Lung (tissue), 11 donors: ENCODE measurements at regions not wholly inside any gene's neighbourhood (a gene's known extent, or its start where the extent isn't known, plus 50 kb on each side); places are given as distances from the start of the nearest gene placed in this dataset.

Experiments
- ATAC-seq: fragments of 200-7000 bp; cut with Tn5 transposase; one replicate; pipeline ENCODE4 v1.9.1; 2020; ENCODE audit warnings: moderate number of reproducible peaks; ENCODE audit not compliant: insufficient read depth, low FRiP score
- DNase-seq, 3 donors: peaks; one replicate each; pipeline ENCODE4 v3.0.0-alpha.2; 2013 to 2017
- H3K27ac ChIP-seq, 2 donors: one replicate each; pipeline ENCODE4 v1.5.1; 2013; ENCODE audit warnings: mild to moderate bottlenecking in 2 of 2, moderate library complexity in 2 of 2, control low read depth in 1 of 2, inconsistent platforms in 1 of 2, low read depth in 1 of 2, low read length in 1 of 2
- H3K27me3 ChIP-seq, 3 donors: one replicate each; pipeline ENCODE4 v1.5.1; 2013; ENCODE audit warnings: low read length in 2 of 3; ENCODE audit not compliant: control insufficient read depth in 3 of 3, insufficient read depth in 3 of 3
- H3K36me3 ChIP-seq, 4 donors: one replicate each; pipeline ENCODE4 v1.5.1; 2013; ENCODE audit warnings: low read length in 4 of 4, mild to moderate bottlenecking in 1 of 4, moderate library complexity in 1 of 4; ENCODE audit not compliant: control insufficient read depth in 4 of 4, insufficient read depth in 4 of 4
- H3K4me1 ChIP-seq, 5 donors: one replicate each; pipeline ENCODE4 v1.5.1; 2013; ENCODE audit warnings: low read length in 5 of 5, mild to moderate bottlenecking in 2 of 5, moderate library complexity in 1 of 5; ENCODE audit not compliant: control insufficient read depth in 5 of 5, insufficient read depth in 5 of 5
- H3K4me3 ChIP-seq: one replicate; pipeline ENCODE4 v1.5.1; 2013; ENCODE audit warnings: mild to moderate bottlenecking, control low read depth, moderate library complexity
- H3K9ac ChIP-seq, 2 donors: one replicate each; pipeline ENCODE4 v1.5.1; 2013; ENCODE audit warnings: low read length in 2 of 2, control low read depth in 1 of 2; ENCODE audit not compliant: insufficient read depth in 1 of 2
- H3K9me3 ChIP-seq, 4 donors: one replicate each; pipeline ENCODE4 v1.5.1; 2013; ENCODE audit warnings: low read length in 3 of 4, mild to moderate bottlenecking in 1 of 4, moderate library complexity in 1 of 4; ENCODE audit not compliant: control insufficient read depth in 4 of 4, insufficient read depth in 3 of 4
- WGBS, 2 donors: extraction: QIAGEN DNeasy Blood & Tissue Kit; methylation state at CpG; one replicate each; pipeline ENCODE4 v1.1.7; 2013; 5-methylcytosine and 5-hydroxymethylcytosine counted together
- TF ChIP-seq, protein P1 (sequence below): IDR thresholded peaks from 2 replicates; pipeline ENCODE4 v1.5.1; 2012; ENCODE audit warnings: mild to moderate bottlenecking; ENCODE audit errors: control extremely low read depth, extremely low read depth
- donor health status: control.
- donor health status: control.
- donor health status: Bipolar disorder and iron deficiency.
- donor health status: healthy.
- donor health status: DM: yes; HTN: yes; CAD: no.

DNA sequence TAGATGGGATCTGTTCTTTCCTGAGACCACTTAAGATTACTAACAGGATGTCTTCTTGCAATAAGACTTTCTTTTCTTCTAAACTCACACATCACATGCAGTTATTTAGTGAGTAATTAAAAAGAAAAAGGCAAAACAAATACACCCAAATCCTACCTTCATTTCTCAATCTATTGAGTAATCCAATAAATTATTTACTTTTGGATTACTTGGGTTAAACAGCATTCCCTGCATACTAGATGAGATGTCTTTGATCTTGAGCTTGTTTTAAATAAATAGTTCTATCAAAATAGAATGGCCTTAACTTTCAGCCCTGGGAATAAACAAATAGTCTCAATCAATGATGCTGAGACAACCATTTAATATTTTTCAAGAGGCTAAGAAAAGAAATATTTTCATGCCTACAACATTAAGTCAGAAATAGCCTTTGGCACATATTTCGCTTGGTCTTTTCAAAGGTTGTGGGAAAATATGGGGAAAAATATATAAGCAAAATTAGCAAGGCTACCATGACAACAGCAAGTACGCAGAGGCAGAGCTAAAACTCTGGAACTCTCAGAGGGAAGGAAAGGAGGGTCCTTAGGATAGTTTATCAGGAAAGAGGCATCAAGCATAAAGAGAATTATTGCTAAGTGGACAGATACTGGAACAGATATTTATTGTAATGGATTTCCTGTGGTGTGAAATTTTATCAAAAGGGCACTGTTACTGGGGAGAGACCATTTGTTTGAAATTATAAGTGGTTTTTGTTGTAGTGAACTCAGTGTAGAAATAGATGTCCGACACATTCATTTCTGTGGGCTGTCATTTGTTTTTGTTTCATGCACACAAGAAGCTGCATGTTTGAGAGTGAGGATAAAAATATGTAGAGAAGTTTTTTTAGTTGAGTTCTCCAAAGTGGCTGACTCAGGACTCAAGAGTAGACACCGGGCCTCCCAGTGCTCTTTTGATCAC is 70.2 kb upstream of the CDH6 start:
- Histone ChIP-seq H3K36me3 (no peaks in the 10 kb centered on the region), H3K9ac (no peak overlapping the region), H3K27me3 (no peaks in the 10 kb centered on the region), H3K4me3 (no peak overlapping the region), H3K4me1 (peaks cover 0 to 6% (median 0%) of the 10 kb centered on the region in 5 donors), H3K9me3 (peaks cover 0 to 4% (median 0%) of the 10 kb centered on the region in 4 donors), H3K27ac (no peak overlapping the region)
- DNase-seq, result peak in 2 of 3 donors; percentile 25 to 46
- no peak for ATAC-seq
- TF ChIP-seq, protein P1, sequence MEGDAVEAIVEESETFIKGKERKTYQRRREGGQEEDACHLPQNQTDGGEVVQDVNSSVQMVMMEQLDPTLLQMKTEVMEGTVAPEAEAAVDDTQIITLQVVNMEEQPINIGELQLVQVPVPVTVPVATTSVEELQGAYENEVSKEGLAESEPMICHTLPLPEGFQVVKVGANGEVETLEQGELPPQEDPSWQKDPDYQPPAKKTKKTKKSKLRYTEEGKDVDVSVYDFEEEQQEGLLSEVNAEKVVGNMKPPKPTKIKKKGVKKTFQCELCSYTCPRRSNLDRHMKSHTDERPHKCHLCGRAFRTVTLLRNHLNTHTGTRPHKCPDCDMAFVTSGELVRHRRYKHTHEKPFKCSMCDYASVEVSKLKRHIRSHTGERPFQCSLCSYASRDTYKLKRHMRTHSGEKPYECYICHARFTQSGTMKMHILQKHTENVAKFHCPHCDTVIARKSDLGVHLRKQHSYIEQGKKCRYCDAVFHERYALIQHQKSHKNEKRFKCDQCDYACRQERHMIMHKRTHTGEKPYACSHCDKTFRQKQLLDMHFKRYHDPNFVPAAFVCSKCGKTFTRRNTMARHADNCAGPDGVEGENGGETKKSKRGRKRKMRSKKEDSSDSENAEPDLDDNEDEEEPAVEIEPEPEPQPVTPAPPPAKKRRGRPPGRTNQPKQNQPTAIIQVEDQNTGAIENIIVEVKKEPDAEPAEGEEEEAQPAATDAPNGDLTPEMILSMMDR, result no peak
- WGBS, 2 donors, result 52 to 70% methylated on average over 4 of the region's 4 CpGs

DNA sequence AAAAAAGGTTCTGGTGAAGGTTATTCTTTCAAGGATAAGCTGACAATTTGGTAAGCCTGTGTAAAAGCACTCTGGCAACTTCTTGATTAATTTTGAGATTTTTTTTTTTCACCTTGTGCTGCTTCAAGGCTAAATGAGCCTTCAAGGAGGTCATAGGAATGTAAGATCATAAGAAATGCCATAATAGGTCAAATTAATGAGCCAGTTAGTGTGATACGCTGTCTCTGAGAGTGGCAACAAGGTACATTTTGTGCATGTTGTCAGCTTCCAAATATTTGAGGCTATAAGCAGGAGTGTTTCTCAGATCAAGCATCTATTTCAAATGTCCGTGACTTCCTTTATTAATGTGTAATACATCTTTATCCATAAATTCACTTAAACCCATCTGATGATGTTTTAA is 72.3 kb upstream of the CDH6 start:
- peaks cover 0 to 6% (median 0%) of the 10 kb centered on the region in 5 donors for H3K4me1 ChIP-seq
- no peak overlapping the region for H3K27ac ChIP-seq
- H3K36me3 ChIP-seq, result no peaks in the 10 kb centered on the region
- 83 to 91% methylated on average over 2 of the region's 2 CpGs for WGBS, 2 donors
- no peaks in the 10 kb centered on the region for H3K27me3 ChIP-seq
- peaks cover 0 to 3% (median 0%) of the 10 kb centered on the region in 4 donors for H3K9me3 ChIP-seq
- no peak for ATAC-seq
- TF ChIP-seq, protein P1, result no peak
- DNase-seq, result no peak
- H3K4me3 ChIP-seq, result no peak overlapping the region
- H3K9ac ChIP-seq, result no peak overlapping the region

DNA sequence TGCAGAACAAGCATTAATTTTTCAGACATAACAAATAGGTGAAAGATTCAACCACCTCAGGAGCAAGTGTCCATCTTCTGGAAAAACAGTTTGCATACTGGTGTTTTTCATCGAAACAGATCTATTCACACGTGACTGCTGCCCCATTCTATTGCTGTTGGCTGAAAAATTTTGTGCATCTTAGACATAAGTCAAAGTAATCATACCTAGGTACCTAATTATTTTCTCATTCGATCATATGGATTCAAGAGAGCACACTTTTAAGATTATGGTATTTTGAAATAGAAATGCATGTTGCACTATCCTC is 72.9 kb upstream of the CDH6 start:
- H3K9ac ChIP-seq, result no peak overlapping the region
- H3K9me3 ChIP-seq, result peaks cover 0 to 3% (median 0%) of the 10 kb centered on the region in 4 donors
- no peaks in the 10 kb centered on the region for H3K36me3 ChIP-seq
- H3K4me3 ChIP-seq, result no peak overlapping the region
- no peak overlapping the region for H3K27ac ChIP-seq
- H3K4me1 ChIP-seq, result peaks cover 0 to 6% (median 0%) of the 10 kb centered on the region in 5 donors
- DNase-seq (no peak), ATAC-seq (no peak)
- WGBS, 2 donors, result 86 to 94% methylated on average over 3 of the region's 3 CpGs
- TF ChIP-seq, protein P1, result no peak
- H3K27me3 ChIP-seq, result no peaks in the 10 kb centered on the region
